Activated naive CD8-positive, alpha-beta T cell (primary cell): ENCODE measurements at regions not wholly inside any gene's neighbourhood (a gene's known extent, or its start where the extent isn't known, plus 50 kb on each side); places are given as distances from the start of the nearest gene placed in this dataset.

Experiments
- H3K27ac Mint-ChIP-seq: one replicate; pipeline ENCODE4 v1.8.0; 2021; ENCODE audit warnings: mixed read lengths
- H3K27me3 Mint-ChIP-seq: one replicate; pipeline ENCODE4 v1.8.0; 2021; ENCODE audit warnings: mixed read lengths
- H3K36me3 Mint-ChIP-seq: one replicate; pipeline ENCODE4 v1.8.0; 2021; ENCODE audit warnings: mixed read lengths
- H3K4me1 Mint-ChIP-seq: one replicate; pipeline ENCODE4 v1.8.0; 2021; ENCODE audit warnings: low read depth, mixed read lengths
- H3K4me3 Mint-ChIP-seq: one replicate; pipeline ENCODE4 v1.8.0; 2021; ENCODE audit warnings: mild to moderate bottlenecking, mixed read lengths
- H3K9me3 Mint-ChIP-seq: one replicate; pipeline ENCODE4 v1.8.0; 2021; ENCODE audit warnings: low read depth, mixed read lengths

DNA sequence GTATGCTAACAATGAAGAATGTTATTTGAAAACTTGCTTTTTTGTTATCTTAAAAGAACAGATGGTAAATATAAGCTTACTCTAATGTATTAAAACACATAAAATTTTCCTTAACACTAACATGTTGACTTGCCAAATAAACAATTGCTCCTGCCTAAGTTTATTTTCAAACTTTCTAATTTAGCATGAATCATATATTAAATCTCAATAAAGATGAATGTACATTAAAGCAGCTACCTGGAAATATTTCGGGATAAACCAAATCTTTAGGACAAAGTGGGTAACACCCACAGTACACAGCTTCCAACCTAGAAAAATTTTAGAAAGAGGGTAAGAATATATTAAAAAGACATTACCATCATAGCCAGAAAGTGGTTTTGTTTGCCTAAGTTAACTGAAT is 567.4 kb downstream of the ZEB2 start:
- no peaks in the 10 kb centered on the region for H3K4me1 Mint-ChIP-seq
- no peak overlapping the region for H3K27ac Mint-ChIP-seq
- peaks cover 2% of the 10 kb centered on the region for H3K36me3 Mint-ChIP-seq
- no peak overlapping the region for H3K4me3 Mint-ChIP-seq
- no peaks in the 10 kb centered on the region for H3K9me3 Mint-ChIP-seq
- no peaks in the 10 kb centered on the region for H3K27me3 Mint-ChIP-seq

DNA sequence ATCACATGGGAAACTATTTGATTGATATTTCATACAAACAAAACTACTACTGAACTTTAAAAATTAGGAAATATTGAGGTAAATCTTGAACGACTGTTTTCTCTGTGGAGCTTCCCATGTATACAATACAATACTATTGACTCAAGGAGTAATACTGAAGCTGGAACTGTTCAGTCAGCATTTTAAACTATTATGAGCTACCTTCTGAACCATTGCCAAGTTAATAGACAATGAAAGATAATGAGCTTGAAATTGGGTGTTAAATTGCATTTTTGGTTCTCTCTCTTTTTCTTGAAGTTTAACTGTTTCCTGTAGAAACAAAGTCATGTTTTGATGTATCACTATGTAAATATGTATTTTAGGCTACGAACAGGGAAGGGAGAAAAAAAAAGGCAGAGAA is 569.2 kb downstream of the ZEB2 start:
- no peak overlapping the region for H3K4me3 Mint-ChIP-seq
- H3K4me1 Mint-ChIP-seq: no peaks in the 10 kb centered on the region
- H3K27ac Mint-ChIP-seq: no peak overlapping the region
- H3K27me3 Mint-ChIP-seq: no peaks in the 10 kb centered on the region
- peaks cover 17% of the 10 kb centered on the region for H3K36me3 Mint-ChIP-seq
- H3K9me3 Mint-ChIP-seq: no peaks in the 10 kb centered on the region

DNA sequence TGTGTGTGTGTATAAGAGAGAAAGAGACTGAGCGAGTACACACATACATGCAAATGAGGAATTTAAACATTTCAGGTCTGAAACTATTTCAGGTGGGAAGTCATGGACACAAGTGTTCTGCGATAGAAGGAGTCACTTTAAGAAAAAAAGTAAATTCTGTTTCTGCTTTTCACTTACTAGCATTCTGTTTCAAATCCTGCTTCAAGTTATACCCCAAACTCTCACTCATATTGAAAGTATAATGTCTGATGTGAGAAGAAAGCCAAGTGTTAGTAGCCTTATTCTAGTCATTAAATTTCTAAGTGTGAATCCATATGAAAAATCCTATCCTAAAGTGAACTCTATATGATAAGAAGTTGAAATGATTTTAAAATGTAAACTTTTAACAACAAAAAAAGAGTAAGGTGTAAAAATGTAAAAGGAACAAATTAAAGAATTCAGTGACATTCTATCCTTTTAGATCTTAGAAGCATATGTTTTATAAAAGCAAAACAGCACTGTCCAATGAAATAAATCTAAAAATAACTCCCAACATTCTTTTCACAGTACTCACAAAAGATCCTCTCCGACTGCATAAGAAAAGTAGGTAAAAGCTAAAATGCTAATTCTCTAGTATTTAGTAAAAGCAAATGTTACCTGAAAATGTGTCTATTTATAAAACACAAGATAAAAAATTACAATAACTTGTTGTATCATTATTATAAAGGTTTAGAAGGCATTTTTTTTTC is 570.6 kb downstream of the ZEB2 start:
- Mint-ChIP-seq H3K27me3 (no peaks in the 10 kb centered on the region), H3K27ac (no peak overlapping the region), H3K9me3 (no peaks in the 10 kb centered on the region), H3K4me3 (no peak overlapping the region), H3K36me3 (peaks cover 28% of the 10 kb centered on the region), H3K4me1 (no peaks in the 10 kb centered on the region)

DNA sequence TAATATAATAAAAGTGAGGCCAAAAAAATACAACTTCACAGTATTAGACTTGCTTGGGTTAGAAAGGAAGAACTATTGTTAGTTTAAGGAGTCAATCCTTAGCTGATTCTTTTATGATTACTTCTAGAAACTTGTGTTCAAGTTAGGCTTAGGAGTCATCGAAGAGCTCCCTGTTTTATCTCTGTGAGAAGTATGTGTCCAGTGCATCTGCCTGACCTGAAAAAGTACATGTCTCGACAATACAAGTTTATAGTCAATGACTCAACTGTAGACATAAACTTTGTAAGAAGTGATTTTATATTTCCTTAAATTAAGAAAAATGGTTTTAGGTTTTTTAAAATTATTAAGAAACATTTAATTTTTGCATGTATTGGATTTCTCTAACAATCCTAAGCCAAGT is 571.2 kb downstream of the ZEB2 start:
- H3K4me1 Mint-ChIP-seq: no peaks in the 10 kb centered on the region
- H3K27ac Mint-ChIP-seq: no peak overlapping the region
- H3K36me3 Mint-ChIP-seq: peaks cover 28% of the 10 kb centered on the region
- H3K9me3 Mint-ChIP-seq: no peaks in the 10 kb centered on the region
- H3K4me3 Mint-ChIP-seq: no peak overlapping the region
- H3K27me3 Mint-ChIP-seq: no peaks in the 10 kb centered on the region

DNA sequence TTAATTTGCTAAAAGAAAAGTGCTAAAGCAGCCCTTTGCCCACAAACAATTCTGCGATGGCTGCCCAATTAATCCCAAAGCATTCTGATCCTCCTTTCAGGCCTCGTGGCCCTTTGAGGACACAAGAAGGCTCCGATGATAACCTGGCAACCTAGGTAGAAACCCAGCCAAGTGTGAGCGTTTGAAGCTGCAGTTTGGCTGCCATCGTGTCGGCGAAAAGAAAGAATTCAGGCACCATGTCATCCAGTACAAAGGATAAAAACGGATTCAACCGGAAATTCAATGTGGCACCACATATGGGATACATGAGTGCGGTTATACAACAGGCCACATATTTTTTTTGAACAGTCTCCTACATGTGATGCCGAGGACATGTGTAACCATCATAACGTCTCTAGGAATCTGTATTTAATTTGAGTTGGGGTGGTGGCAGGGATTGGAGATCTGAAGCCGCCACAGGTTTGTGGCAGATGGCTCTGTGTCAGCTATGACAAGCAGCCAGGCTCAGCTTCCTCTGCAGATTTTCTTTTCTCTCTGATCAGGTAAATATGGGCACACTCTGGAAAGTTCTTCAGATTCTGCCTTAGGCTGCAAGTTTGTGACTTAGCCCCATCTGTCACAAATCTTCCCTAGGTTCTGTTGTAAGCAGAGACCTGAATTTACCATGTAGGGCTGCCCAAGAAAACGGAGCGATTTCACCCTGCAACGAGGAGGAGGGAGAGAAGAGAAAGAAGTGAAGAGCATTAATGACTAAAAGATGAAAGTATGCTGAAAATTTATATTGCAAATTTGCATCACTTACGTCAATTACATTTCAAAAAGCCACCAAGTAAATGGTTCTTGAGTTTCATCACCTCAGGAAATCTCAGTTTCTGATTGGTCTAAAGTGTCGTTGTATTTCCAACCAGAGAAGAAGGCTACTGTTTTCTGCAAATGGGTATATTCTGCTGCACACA is 573.2 kb downstream of the ZEB2 start:
- no peaks in the 10 kb centered on the region for H3K4me1 Mint-ChIP-seq
- H3K36me3 Mint-ChIP-seq: peaks cover 32% of the 10 kb centered on the region
- H3K9me3 Mint-ChIP-seq: no peaks in the 10 kb centered on the region
- H3K4me3 Mint-ChIP-seq: no peak overlapping the region
- no peak overlapping the region for H3K27ac Mint-ChIP-seq
- peaks cover 3% of the 10 kb centered on the region for H3K27me3 Mint-ChIP-seq

DNA sequence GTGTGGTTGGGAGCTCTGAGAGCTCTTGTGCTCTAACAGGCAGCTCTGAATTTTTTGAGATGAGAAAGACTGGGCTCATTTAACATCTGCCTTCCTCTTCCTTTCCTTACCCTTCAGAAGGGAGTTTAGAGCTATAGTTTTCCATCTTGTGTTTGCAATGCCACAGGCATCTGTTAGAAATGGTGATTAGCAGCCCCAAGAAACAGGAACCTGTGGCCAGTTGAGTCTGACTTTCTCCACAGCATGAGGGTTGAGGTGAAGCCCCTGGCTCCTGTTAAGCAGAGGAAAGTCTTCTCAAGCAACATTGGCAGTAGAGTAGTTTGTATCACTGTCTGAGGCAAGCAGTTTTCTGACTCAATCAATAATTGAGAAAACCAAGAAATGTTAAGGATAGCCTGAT is 577.4 kb downstream of the ZEB2 start:
- no peak overlapping the region for H3K4me3 Mint-ChIP-seq
- peaks cover 31% of the 10 kb centered on the region for H3K36me3 Mint-ChIP-seq
- H3K27ac Mint-ChIP-seq: no peak overlapping the region
- peaks cover 15% of the 10 kb centered on the region for H3K4me1 Mint-ChIP-seq
- no peaks in the 10 kb centered on the region for H3K9me3 Mint-ChIP-seq
- peaks cover 11% of the 10 kb centered on the region for H3K27me3 Mint-ChIP-seq

DNA sequence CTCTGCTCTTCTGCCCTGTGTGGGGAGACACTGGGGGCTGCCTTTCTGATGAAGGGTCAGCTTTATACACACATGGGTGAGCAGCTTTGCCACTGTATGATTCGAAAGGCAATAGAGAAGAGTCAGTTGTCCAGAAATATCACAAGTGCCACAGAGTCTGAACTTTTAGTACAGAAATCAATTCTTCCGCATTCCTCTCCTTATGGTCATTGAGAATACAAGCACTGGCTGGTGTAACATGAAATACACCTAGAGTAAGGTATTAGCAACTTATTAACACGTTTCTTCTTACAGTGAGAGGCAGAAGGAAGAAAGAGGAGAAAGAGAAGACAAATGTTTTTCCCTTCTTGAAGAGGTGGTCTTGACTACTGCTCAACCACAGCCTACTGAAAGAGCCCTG is 579.2 kb downstream of the ZEB2 start:
- Mint-ChIP-seq H3K27me3 (peaks cover 18% of the 10 kb centered on the region), H3K9me3 (no peaks in the 10 kb centered on the region), H3K36me3 (peaks cover 15% of the 10 kb centered on the region), H3K4me1 (peaks cover 20% of the 10 kb centered on the region), H3K4me3 (no peak overlapping the region), H3K27ac (no peak overlapping the region)

DNA sequence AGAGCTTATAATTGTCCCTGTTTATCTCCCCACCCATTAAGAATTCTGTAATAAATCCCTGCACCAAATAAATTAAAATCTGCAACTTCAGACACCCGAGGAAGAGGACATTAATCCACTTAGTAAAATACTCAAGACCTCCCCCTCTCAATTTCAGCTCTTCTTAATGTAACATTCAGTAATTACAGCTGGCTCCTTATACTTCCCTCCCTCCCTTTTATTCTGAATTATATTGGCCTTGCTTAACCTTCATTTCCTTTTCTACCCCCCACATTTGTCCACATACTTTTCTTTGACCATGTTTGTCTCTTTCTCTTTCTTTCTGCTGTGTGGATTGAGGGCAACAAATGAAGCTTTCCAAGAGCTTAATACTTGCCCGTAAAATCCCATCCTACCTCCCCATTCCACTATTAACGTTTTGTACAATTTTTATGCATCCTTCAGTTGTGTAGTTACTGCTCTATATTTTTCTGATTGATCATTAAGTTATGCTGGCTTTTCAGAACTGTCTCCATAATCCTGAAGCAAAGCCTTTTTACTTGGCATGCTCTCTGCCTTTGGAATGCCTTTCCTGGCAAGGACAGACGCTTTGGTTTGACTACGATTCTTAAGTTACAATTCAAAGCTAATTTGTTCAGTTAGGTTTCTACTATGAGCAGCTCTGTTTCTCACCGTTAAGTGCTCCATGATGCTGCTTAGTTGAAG is 580.1 kb downstream of the ZEB2 start:
- Mint-ChIP-seq H3K27me3 (peaks cover 20% of the 10 kb centered on the region), H3K4me3 (no peak overlapping the region), H3K9me3 (no peaks in the 10 kb centered on the region), H3K4me1 (peaks cover 20% of the 10 kb centered on the region), H3K36me3 (peaks cover 7% of the 10 kb centered on the region), H3K27ac (no peak overlapping the region)

DNA sequence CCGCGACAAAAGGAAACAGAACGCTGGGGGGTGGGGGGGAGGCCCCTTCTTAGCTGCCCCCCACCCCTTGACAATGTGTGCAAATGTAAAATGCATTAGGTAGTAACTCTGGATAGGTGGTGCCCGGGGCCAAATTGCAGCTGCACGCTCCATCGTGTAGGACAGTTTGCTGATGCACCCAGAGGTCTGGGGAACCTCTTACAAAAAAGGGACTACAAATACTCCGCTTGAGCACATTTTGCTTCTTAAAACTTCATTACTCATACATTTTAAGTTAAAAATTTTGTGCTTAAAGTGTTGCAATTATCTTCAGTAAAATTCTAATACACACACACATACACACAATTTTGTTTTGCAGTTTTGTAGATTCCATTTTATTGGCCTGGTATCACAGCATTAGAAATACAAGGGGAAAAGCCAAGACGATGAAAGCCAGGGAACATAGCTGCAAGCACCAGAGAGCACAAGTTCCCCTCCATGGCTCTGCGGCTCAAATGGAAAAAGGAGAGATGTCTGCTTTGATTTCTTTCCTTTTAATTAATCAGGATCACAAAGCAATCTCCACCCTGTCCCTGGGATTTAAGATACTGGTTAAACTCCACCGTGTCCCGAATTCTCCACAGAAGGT is 582.1 kb downstream of the ZEB2 start:
- Mint-ChIP-seq H3K27ac (peak overlapping the region; percentile 31), H3K9me3 (no peaks in the 10 kb centered on the region), H3K36me3 (peaks cover 5% of the 10 kb centered on the region), H3K4me3 (peak overlapping the region; percentile 68), H3K4me1 (peaks cover 20% of the 10 kb centered on the region), H3K27me3 (peaks cover 20% of the 10 kb centered on the region)

DNA sequence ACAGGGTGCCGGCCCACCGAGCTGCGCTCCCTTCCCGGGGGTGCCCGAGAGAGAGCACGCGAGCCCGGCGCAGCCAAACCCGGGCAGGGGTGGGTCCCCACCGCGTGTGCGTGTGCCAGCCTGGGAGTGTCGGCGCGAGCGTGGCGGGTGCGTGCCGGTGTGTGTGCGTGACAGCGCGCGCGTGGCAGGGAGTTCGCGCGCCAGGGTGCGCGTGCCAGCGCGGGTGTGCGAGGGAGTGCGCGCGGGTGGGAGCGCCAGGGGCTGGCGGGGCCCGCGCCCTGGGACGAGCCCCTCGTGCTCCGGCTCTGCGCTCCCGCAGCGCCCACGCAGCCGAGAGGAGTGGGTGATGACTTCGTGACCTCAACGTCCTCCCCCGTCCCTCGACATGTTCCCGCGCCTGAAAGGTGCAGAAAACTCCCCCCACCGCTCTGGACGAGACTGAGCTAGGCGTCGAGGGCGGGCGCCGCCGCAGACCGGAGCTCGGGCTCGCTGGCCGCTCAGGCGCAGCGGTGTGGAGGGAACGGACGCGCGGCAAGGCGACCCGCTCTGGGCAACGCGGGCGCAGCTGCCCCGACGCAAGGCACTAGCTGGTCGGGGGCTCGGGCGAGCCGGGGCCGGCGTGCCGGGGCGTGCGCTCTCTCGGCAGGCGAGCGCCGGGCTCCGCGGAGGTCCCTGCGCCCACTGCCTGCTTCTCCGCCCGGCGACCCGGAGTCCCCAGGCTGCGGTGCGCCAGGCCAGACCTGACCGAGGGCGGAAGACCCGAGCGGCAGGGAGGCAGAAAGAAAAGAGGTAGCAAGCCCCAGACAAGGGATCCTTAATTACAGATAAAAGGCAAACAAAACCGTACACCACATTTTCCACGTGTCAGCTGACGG is 582.8 kb downstream of the ZEB2 start:
- peaks cover under 1% of the 10 kb centered on the region for H3K36me3 Mint-ChIP-seq
- no peak overlapping the region for H3K27ac Mint-ChIP-seq
- H3K9me3 Mint-ChIP-seq: no peaks in the 10 kb centered on the region
- peaks cover 18% of the 10 kb centered on the region for H3K27me3 Mint-ChIP-seq
- H3K4me3 Mint-ChIP-seq: peak overlapping the region; percentile 75
- peaks cover 20% of the 10 kb centered on the region for H3K4me1 Mint-ChIP-seq

DNA sequence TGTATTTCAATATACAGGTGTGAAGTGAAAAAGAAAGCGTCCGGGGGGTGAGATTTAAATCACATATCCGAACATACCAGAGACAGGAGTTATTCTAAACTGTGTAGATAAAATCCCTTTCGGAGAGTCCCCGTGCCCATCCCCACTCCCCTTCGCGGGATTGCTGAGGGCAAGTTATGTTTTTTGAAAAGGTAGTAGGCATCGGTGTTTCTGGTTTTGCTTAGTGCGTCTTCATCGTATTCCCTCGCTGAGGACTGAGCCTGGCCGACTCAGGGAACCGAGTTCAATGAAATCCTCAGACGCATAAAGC is 583.4 kb downstream of the ZEB2 start:
- Mint-ChIP-seq H3K27ac (no peak overlapping the region), H3K4me3 (peak overlapping the region; percentile 75), H3K4me1 (peaks cover 20% of the 10 kb centered on the region), H3K36me3 (no peaks in the 10 kb centered on the region), H3K27me3 (peaks cover 19% of the 10 kb centered on the region), H3K9me3 (no peaks in the 10 kb centered on the region)

DNA sequence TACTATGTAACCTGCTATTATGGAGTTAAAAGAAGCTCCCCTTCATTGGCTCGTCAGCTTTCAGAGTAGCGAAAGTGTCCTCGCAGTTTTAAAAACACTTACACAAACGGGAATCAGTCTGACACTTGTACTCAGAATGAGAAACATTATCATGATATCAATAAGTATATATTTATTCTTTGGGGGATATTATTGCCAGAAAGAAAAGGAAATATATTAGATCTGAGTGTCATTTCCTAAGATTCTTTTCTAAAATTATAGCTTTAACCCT is 584.5 kb downstream of the ZEB2 start:
- Mint-ChIP-seq H3K27me3 (peaks cover 19% of the 10 kb centered on the region), H3K4me3 (no peak overlapping the region), H3K27ac (no peak overlapping the region), H3K4me1 (peaks cover 19% of the 10 kb centered on the region), H3K36me3 (no peaks in the 10 kb centered on the region), H3K9me3 (no peaks in the 10 kb centered on the region)

DNA sequence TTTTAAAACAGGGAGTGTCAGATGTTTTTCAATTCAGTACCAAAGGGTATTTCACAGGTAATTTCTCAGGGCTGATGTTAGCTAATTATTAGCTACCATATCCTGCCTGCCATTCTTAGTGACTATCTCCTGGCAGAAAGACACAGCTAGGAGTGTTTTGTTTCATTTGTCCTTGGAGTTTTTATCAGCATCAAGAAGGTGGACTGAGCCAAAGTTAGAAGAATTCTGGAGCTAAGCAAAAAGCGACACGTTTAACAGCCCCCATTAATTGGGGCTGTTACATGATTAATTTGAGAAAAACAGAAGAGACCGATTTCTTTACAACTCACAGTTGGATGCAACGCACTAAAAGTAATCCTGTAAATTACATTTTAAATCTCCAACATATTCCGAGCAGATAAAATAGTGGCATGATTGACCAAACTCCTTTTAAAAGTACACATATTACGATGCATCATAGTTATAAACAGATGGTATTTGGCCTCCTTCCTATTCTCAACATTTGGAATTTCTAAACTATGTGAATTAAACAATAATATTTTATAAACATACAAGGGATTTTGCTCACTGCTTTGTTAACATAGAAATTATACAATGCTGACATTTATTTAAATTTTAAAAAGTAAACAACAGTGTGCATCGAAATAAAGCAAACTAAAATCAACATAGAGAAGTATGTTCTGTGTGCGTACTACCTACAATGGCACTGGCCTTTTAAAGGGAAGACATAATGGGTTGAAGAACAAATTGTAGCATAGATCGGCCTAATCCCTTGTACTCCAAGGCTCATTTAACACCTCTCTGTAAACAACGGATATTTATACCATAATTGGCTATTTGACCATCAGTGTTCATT is 585.1 kb downstream of the ZEB2 start:
- no peak overlapping the region for H3K27ac Mint-ChIP-seq
- H3K4me3 Mint-ChIP-seq: no peak overlapping the region
- H3K4me1 Mint-ChIP-seq: peaks cover 19% of the 10 kb centered on the region
- H3K27me3 Mint-ChIP-seq: peaks cover 19% of the 10 kb centered on the region
- H3K36me3 Mint-ChIP-seq: no peaks in the 10 kb centered on the region
- H3K9me3 Mint-ChIP-seq: no peaks in the 10 kb centered on the region
